ENCODE measurements at regions not wholly inside any gene's neighbourhood (a gene's known extent, or its start where the extent isn't known, plus 50 kb on each side); places are given as distances from the start of the nearest gene placed in this dataset.
"Not testable (repeated sequence)": the region's sequence is repeated elsewhere in the genome, so short reads cannot be mapped to it uniquely, and the experiment has no call there.

DNA sequence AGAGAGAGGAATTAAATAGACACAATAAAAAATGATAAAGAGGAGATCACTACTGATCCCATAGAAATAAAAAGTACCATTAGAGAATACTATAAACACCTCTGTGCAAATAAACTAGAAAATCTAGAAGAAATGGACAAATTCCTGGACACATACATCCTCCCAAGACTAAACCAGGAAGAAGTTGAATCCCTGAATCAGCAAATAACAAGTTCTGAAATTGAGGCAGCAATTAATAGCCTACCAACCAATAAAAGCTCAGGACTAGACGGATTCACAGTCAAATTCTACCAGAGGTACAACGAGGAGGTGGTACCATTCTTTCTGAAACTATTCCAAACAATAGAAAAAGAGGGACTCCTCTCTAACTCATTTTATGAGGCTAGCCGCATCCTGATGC is 862.7 kb upstream of the NRXN1 start:
- TF ChIP-seq MXI1 (IDR thresholded peaks at IDR 0.05; ENCODE audit: low read depth, low read length); ATF2 (IDR thresholded peaks at IDR 0.05; ENCODE audit: low read length); CBX5 (IDR thresholded peaks at IDR 0.05; ENCODE audit: low read depth); CHD4 (IDR thresholded peaks at IDR 0.05); NR2C2 (IDR thresholded peaks at IDR 0.05; ENCODE audit: borderline replicate concordance, control insufficient read depth, insufficient read length, low read depth); POLR2AphosphoS5 (IDR thresholded peaks at IDR 0.05; ENCODE audit: low read length); CTCF (IDR thresholded peaks at IDR 0.05 in 2 of 3, conservative IDR thresholded peaks at IDR 0.05 in 1 of 3; ENCODE audit: control insufficient read depth in 2 of 3, extremely low read depth in 1 of 3, insufficient read depth in 1 of 3, low read depth in 3 of 3, low read length in 3 of 3); EZH2 (IDR thresholded peaks at IDR 0.05; ENCODE audit: borderline replicate concordance, control insufficient read depth, low read depth, low read length); NRF1 (conservative IDR thresholded peaks at IDR 0.05; ENCODE audit: low read depth, low read length); RAD21 (IDR thresholded peaks at IDR 0.05; ENCODE audit: insufficient read depth, low read depth, low read length); ESRRA (IDR thresholded peaks at IDR 0.05; ENCODE audit: low read length): not testable (repeated sequence)
